H9 (cell line): ENCODE measurements at regions not wholly inside any gene's neighbourhood (a gene's known extent, or its start where the extent isn't known, plus 50 kb on each side); places are given as distances from the start of the nearest gene placed in this dataset.

Experiments
- DNase-seq: peaks from one replicate; pipeline ENCODE4 v3.0.0-alpha.2; 2017
- H2AFZ ChIP-seq: one replicate; pipeline ENCODE4 v1.6.1; 2013; ENCODE audit warnings: mild to moderate bottlenecking, low read length, control low read depth, moderate library complexity
- H2AK5ac ChIP-seq: 2 replicates; pipeline ENCODE4 v1.6.1; 2013; ENCODE audit warnings: low read length, control low read depth, mixed read lengths; ENCODE audit not compliant: insufficient read length
- H2BK120ac ChIP-seq: one replicate; pipeline ENCODE4 v1.6.1; 2013; ENCODE audit warnings: low read depth, mild to moderate bottlenecking, low read length, control low read depth, inconsistent platforms; ENCODE audit not compliant: poor library complexity, severe bottlenecking
- H2BK12ac ChIP-seq: 2 replicates; pipeline ENCODE4 v1.6.1; 2013; ENCODE audit warnings: low read length, control low read depth, mixed read lengths, low read depth; ENCODE audit not compliant: insufficient read length
- H2BK15ac ChIP-seq: 2 replicates; pipeline ENCODE4 v1.6.1; 2013; ENCODE audit warnings: low read depth, low read length, control low read depth
- H2BK20ac ChIP-seq: one replicate; pipeline ENCODE4 v1.6.1; 2013; ENCODE audit warnings: low read depth, mild to moderate bottlenecking, low read length, control low read depth, inconsistent platforms; ENCODE audit not compliant: poor library complexity, severe bottlenecking
- H2BK5ac ChIP-seq: 2 replicates; pipeline ENCODE4 v1.6.1; 2013; ENCODE audit warnings: low read length, control low read depth, mixed read lengths; ENCODE audit not compliant: insufficient read length
- H3K14ac ChIP-seq: 2 replicates; pipeline ENCODE4 v1.6.1; 2013; ENCODE audit warnings: low read length, control low read depth; ENCODE audit not compliant: insufficient read depth
- H3K18ac ChIP-seq: 2 replicates; pipeline ENCODE4 v1.6.1; 2013; ENCODE audit warnings: low read depth, mild to moderate bottlenecking, mixed read lengths, low read length, control low read depth; ENCODE audit not compliant: insufficient read length
- H3K23ac ChIP-seq: 2 replicates; pipeline ENCODE4 v1.6.1; 2013; ENCODE audit warnings: low read length, control low read depth, mixed read lengths, low read depth; ENCODE audit not compliant: insufficient read length
- H3K23me2 ChIP-seq: 2 replicates; pipeline ENCODE4 v1.6.1; 2013; ENCODE audit warnings: low read depth, mild to moderate bottlenecking, mixed read lengths, low read length, control low read depth; ENCODE audit not compliant: insufficient read length, poor library complexity, severe bottlenecking
- H3K27ac ChIP-seq: 2 replicates; pipeline ENCODE4 v1.5.1; 2013; ENCODE audit warnings: low read length, control low read depth, mixed read lengths, low read depth; ENCODE audit not compliant: insufficient read length
- H3K27me3 ChIP-seq: 2 replicates; pipeline ENCODE4 v1.6.1; 2013; ENCODE audit warnings: low read length, control low read depth, inconsistent platforms; ENCODE audit not compliant: insufficient read depth
- H3K4ac ChIP-seq: 2 replicates; pipeline ENCODE4 v1.6.1; 2013; ENCODE audit warnings: low read depth, mild to moderate bottlenecking, control low read depth, inconsistent platforms, low read length, moderate library complexity
- H3K4me1 ChIP-seq: 2 replicates; pipeline ENCODE4 v1.6.1; 2013; ENCODE audit warnings: low read length, control low read depth, inconsistent platforms; ENCODE audit not compliant: insufficient read depth
- H3K4me2 ChIP-seq: 2 replicates; pipeline ENCODE4 v1.6.1; 2013; ENCODE audit warnings: low read length, control low read depth, mixed read lengths; ENCODE audit not compliant: insufficient read length, insufficient read depth
- H3K56ac ChIP-seq: 2 replicates; pipeline ENCODE4 v1.6.1; 2013; ENCODE audit warnings: low read depth, mild to moderate bottlenecking, mixed read lengths, low read length, control low read depth; ENCODE audit not compliant: insufficient read length
- H3K79me1 ChIP-seq: 2 replicates; pipeline ENCODE4 v1.6.1; 2013; ENCODE audit warnings: low read depth, mild to moderate bottlenecking, moderate library complexity, low read length, control low read depth, inconsistent platforms; ENCODE audit not compliant: insufficient read depth, poor library complexity, severe bottlenecking
- H3K79me2 ChIP-seq: 2 replicates; pipeline ENCODE4 v1.6.1; 2013; ENCODE audit warnings: low read length, control low read depth, inconsistent platforms; ENCODE audit not compliant: insufficient read depth
- H3K9ac ChIP-seq: 2 replicates; pipeline ENCODE4 v1.6.1; 2013; ENCODE audit warnings: low read length, control low read depth, mixed read lengths; ENCODE audit not compliant: insufficient read length; ENCODE audit errors: extremely low read depth
- H3K9me3 ChIP-seq: one replicate; pipeline ENCODE4 v1.6.1; 2013; ENCODE audit warnings: low read depth, low read length, inconsistent platforms; ENCODE audit not compliant: control insufficient read depth
- H3T11ph ChIP-seq: one replicate; pipeline ENCODE4 v1.6.1; 2013; ENCODE audit warnings: mild to moderate bottlenecking, low read length, control low read depth, inconsistent platforms
- H4K20me1 ChIP-seq: one replicate; pipeline ENCODE4 v1.6.1; 2013; ENCODE audit not compliant: control insufficient read depth, insufficient read length, insufficient read depth
- H4K5ac ChIP-seq: 2 replicates; pipeline ENCODE4 v1.6.1; 2013; ENCODE audit warnings: low read depth, mild to moderate bottlenecking, mixed read lengths, low read length, control low read depth; ENCODE audit not compliant: insufficient read length
- H4K8ac ChIP-seq: replicated peaks from 2 replicates; pipeline ENCODE4 v1.6.1; 2013; ENCODE audit warnings: low read length, control low read depth, mixed read lengths, low read depth; ENCODE audit not compliant: insufficient read length
- H4K91ac ChIP-seq: 2 replicates; pipeline ENCODE4 v1.6.1; 2013; ENCODE audit warnings: low read depth, mild to moderate bottlenecking, moderate library complexity, mixed read lengths, low read length, control low read depth; ENCODE audit not compliant: insufficient read length
- H3K27ac Mint-ChIP-seq, 3 experiments: 2 replicates in 2 of 3; 3 replicates in 1 of 3; pipeline ENCODE4 v1.8.0; 2020 to 2021; ENCODE audit warnings: mixed read lengths in 3 of 3, mild to moderate bottlenecking in 1 of 3, moderate library complexity in 1 of 3
- H3K27me3 Mint-ChIP-seq: 2 replicates; pipeline ENCODE4 v1.8.0; 2021; ENCODE audit warnings: low read depth, mild to moderate bottlenecking, moderate library complexity, mixed read lengths
- H3K36me3 Mint-ChIP-seq, 3 experiments: 2 replicates in 2 of 3; 3 replicates in 1 of 3; pipeline ENCODE4 v1.8.0; 2020 to 2021; ENCODE audit warnings: low read depth in 3 of 3, mixed read lengths in 3 of 3; ENCODE audit not compliant: insufficient read depth in 1 of 3
- H3K4me1 Mint-ChIP-seq, 2 experiments: 2 replicates each; pipeline ENCODE4 v1.8.0; 2020; ENCODE audit warnings: mixed read lengths in 2 of 2
- H3K4me3 Mint-ChIP-seq, 2 experiments: 2 replicates in 1 of 2; 3 replicates in 1 of 2; pipeline ENCODE4 v1.8.0; 2020 to 2021; ENCODE audit warnings: mild to moderate bottlenecking in 2 of 2, mixed read lengths in 2 of 2, moderate library complexity in 1 of 2
- H3K9me3 Mint-ChIP-seq, 2 experiments: 2 replicates in 1 of 2; 3 replicates in 1 of 2; pipeline ENCODE4 v1.8.0; 2020; ENCODE audit warnings: mild to moderate bottlenecking in 2 of 2, mixed read lengths in 2 of 2, moderate library complexity in 1 of 2
- CTCF ChIP-seq: fragments of 200-600 bp; sonication (generic); conservative IDR thresholded peaks from 3 replicates; pipeline ENCODE4 v1.8.0; 2021; ENCODE audit warnings: antibody characterized with exemption, mild to moderate bottlenecking
- WGBS: extraction: QIAGEN DNeasy Blood & Tissue Kit; methylation state at CpG from one replicate; pipeline ENCODE4 v1.1.7; 2013; ENCODE audit warnings: missing lambda C conversion rate, low lambda C conversion rate, mixed read lengths; ENCODE audit not compliant: insufficient read length; ENCODE audit errors: extremely low coverage; 5-methylcytosine and 5-hydroxymethylcytosine counted together

- Histone ChIP-seq H3K14ac (no peak overlapping the region), H2BK5ac (no peak overlapping the region), H3K56ac (no peak overlapping the region), H3K4me2 (no peak overlapping the region), H3K23me2 (no peaks in the 10 kb centered on the region), H2AFZ (no peak overlapping the region), H3K27me3 (no peaks in the 10 kb centered on the region), H2BK120ac (no peak overlapping the region), H2BK12ac (no peak overlapping the region), H3K79me2 (no peaks in the 10 kb centered on the region), H3K4me1 (no peaks in the 10 kb centered on the region), H3K9me3 (no peaks in the 10 kb centered on the region), H3K9ac (no peak overlapping the region), H2AK5ac (no peak overlapping the region), H3T11ph (no peak overlapping the region), H4K91ac (no peak overlapping the region), H2BK20ac (no peak overlapping the region), H3K23ac (no peak overlapping the region), H3K18ac (no peak overlapping the region), H3K27ac (no peak overlapping the region), H3K79me1 (no peaks in the 10 kb centered on the region), H4K8ac (no peak overlapping the region), H4K5ac (no peak overlapping the region), H2BK15ac (no peak overlapping the region), H3K4ac (no peak overlapping the region), H4K20me1 (no peaks in the 10 kb centered on the region)
- no peaks in the 10 kb centered on the region for H3K27me3 Mint-ChIP-seq
- no peaks in the 10 kb centered on the region for H3K36me3 Mint-ChIP-seq
- no CpG with 5 or more reads among the region's 2 CpGs for WGBS
- H3K4me1 Mint-ChIP-seq: peaks cover 4% of the 10 kb centered on the region in 2 experiments; a peak in 3 of 4 replicates
- DNase-seq: no peak
- H3K4me3 Mint-ChIP-seq: no peak overlapping the region
- TF ChIP-seq CTCF: no peak
- H3K27ac Mint-ChIP-seq: no peak overlapping the region
- no peaks in the 10 kb centered on the region for H3K9me3 Mint-ChIP-seq
Observed at GRCh38 chr6:113125626-113126025, 731.5 kb upstream of the MARCKS start.
